ENCODE measurements at regions not wholly inside any gene's neighbourhood (a gene's known extent, or its start where the extent isn't known, plus 50 kb on each side); places are given as distances from the start of the nearest gene placed in this dataset.

- ATAC-seq (no peak), FAIRE-seq (no peak), DNase-seq (ENCODE audit: low spot score) (no peak)
- Histone ChIP-seq H3K9ac (ENCODE audit: insufficient read depth, low read depth, low read length) (no peak overlapping the region), H3K4me2 (ENCODE audit: low read depth, low read length) (no peak overlapping the region), H3K27me3 (ENCODE audit: control insufficient read depth in 1 of 2, insufficient read depth in 2 of 2, low read length in 2 of 2) (no peaks in the 10 kb centered on the region), H2AFZ (ENCODE audit: low read length) (no peak overlapping the region), H3K36me3 (replicated peaks in 1 of 2; ENCODE audit: control insufficient read depth in 1 of 2, insufficient read depth in 2 of 2, low read length in 2 of 2) (no peaks in the 10 kb centered on the region), H3K79me2 (ENCODE audit: insufficient read depth, low read length) (no peaks in the 10 kb centered on the region), H3K9me3 (ENCODE audit: low read length) (no peaks in the 10 kb centered on the region), H3K4me3 (replicated peaks in 1 of 3; ENCODE audit: insufficient read depth in 1 of 3, low read depth in 2 of 3, low read length in 3 of 3) (no peak overlapping the region), H3K4me1 (ENCODE audit: insufficient read depth, low read length) (no peaks in the 10 kb centered on the region), H4K20me1 (ENCODE audit: insufficient read depth, low read length) (no peaks in the 10 kb centered on the region), H3K27ac (ENCODE audit: extremely low read length, insufficient read depth, low read length) (no peak overlapping the region)
- intact Hi-C loops (cut with micrococcal nuclease; ENCODE audit: unreplicated experiment), result no loop called here
- ChIA-PET CTCF (ENCODE audit: low intra/inter-chr PET ratio, low total read pairs) (no interaction called here), POLR2A (no interaction called here)
- WGBS (ENCODE audit: low lambda C conversion rate), result 0% methylated on average over 2 of the region's 4 CpGs
- in situ Hi-C loops (cut with HindIII; ENCODE audit: extremely low pct_ligation_motif_present, low pct_unique_long_range_greater_than_20kb), result no loop called here
- no TSS peak for BruUV-seq (replicated peaks)
- TF ChIP-seq THYN1 (CRISPR knock-in tag; IDR thresholded peaks at IDR 0.05; ENCODE audit: borderline replicate concordance, low read depth), result no peak
- no peak for TF ChIP-seq ZZZ3 (CRISPR knock-in tag; IDR thresholded peaks at IDR 0.05; ENCODE audit: borderline replicate concordance)
- no peak for TF ChIP-seq GTF3A (CRISPR knock-in tag; conservative IDR thresholded peaks at IDR 0.05)
- TF ChIP-seq JDP2 (CRISPR knock-in tag; IDR thresholded peaks at IDR 0.05; ENCODE audit: borderline replicate concordance), result no peak
- TF ChIP-seq POLR2A (IDR thresholded peaks at IDR 0.05; ENCODE audit: insufficient read depth in 1 of 2, low read depth in 2 of 2, low read length in 2 of 2), result no peak
These were observed 1104.8 kb upstream of the COX7C start for GRCh38 chr5:85512896-85513295.

- TF ChIP-seq CCDC6 (CRISPR knock-in tag; IDR thresholded peaks at IDR 0.05) (no peak), GMEB2 (CRISPR knock-in tag; IDR thresholded peaks at IDR 0.05; ENCODE audit: low read depth) (no peak), MXD1 (CRISPR knock-in tag; IDR thresholded peaks at IDR 0.05) (no peak), MAFF (IDR thresholded peaks at IDR 0.05; ENCODE audit: low read depth, low read length) (peak; percentile 30; the same call in 1 of the 2 replicates), NFIC (IDR thresholded peaks at IDR 0.05; ENCODE audit: low read length) (no peak), MAFK (conservative IDR thresholded peaks at IDR 0.05 in 1 of 2, IDR thresholded peaks at IDR 0.05 in 1 of 2; ENCODE audit: low read length in 2 of 2) (peak; percentile 61 to 77; a peak in 3 of 4 replicates), KAT2B (IDR thresholded peaks at IDR 0.05; ENCODE audit: borderline replicate concordance, low read depth, low read length) (no peak)
- H3K9me3 ChIP-seq (ENCODE audit: low read length), result no peaks in the 10 kb centered on the region
- no peak overlapping the region for H2AFZ ChIP-seq (ENCODE audit: low read length)
- ChIA-PET POLR2A (no interaction called here), CTCF (ENCODE audit: low intra/inter-chr PET ratio, low total read pairs) (no interaction called here)
- H3K9ac ChIP-seq (ENCODE audit: insufficient read depth, low read depth, low read length), result no peak overlapping the region
- no peaks in the 10 kb centered on the region for H3K79me2 ChIP-seq (ENCODE audit: insufficient read depth, low read length)
- no peaks in the 10 kb centered on the region for H4K20me1 ChIP-seq (ENCODE audit: insufficient read depth, low read length)
- no peak overlapping the region for H3K27ac ChIP-seq (ENCODE audit: extremely low read length, insufficient read depth, low read length)
- no peaks in the 10 kb centered on the region for H3K27me3 ChIP-seq (ENCODE audit: control insufficient read depth in 1 of 2, insufficient read depth in 2 of 2, low read length in 2 of 2)
- BruUV-seq (replicated peaks), result no TSS peak
- in situ Hi-C loops (cut with HindIII; ENCODE audit: extremely low pct_ligation_motif_present, low pct_unique_long_range_greater_than_20kb) (no loop called here), intact Hi-C loops (cut with micrococcal nuclease; ENCODE audit: unreplicated experiment) (no loop called here)
- no peak for DNase-seq (ENCODE audit: low spot score)
- FAIRE-seq, result no peak
- H3K4me3 ChIP-seq (replicated peaks in 1 of 3; ENCODE audit: insufficient read depth in 1 of 3, low read depth in 2 of 3, low read length in 3 of 3), result no peak overlapping the region
- no peak for ATAC-seq
- H3K4me1 ChIP-seq (ENCODE audit: insufficient read depth, low read length), result no peaks in the 10 kb centered on the region
- H3K4me2 ChIP-seq (ENCODE audit: low read depth, low read length), result no peak overlapping the region
- H3K36me3 ChIP-seq (replicated peaks in 1 of 2; ENCODE audit: control insufficient read depth in 1 of 2, insufficient read depth in 2 of 2, low read length in 2 of 2), result no peaks in the 10 kb centered on the region
These were observed 1102.2 kb upstream of the COX7C start for GRCh38 chr5:85515588-85515987.

Measured in HepG2 (cell line).